HCT116 (cell line): ENCODE measurements at regions not wholly inside any gene's neighbourhood (a gene's known extent, or its start where the extent isn't known, plus 50 kb on each side); places are given as distances from the start of the nearest gene placed in this dataset.

ENCODE experiments used
- ATAC-seq: fragments of 200-7000 bp; cut with Tn5 transposase; 2 replicates; pipeline ENCODE4 v1.9.1; 2020; ENCODE audit warnings: mild to moderate bottlenecking, moderate library complexity
- BruUV-seq: library from RNA; stranded (reverse); fragments of 400-500 nt; replicated peaks from 2 replicates; lab custom pipeline; 2021; lab: Mats Ljungman, UMichigan
- CTCF ChIA-PET: fragments of 300-600 bp; sonication (Branson Sonifier 250); formaldehyde crosslinking; loops from one replicate; lab custom pipeline; 2021; ENCODE audit warnings: antibody characterized with exemption; lab: Charles Lee
- POLR2A ChIA-PET: fragments of 300-600, 350-600 bp; sonication (Branson Sonifier 250); formaldehyde crosslinking; loops from one replicate; lab custom pipeline; 2021; ENCODE audit warnings: antibody characterized with exemption; lab: Charles Lee
- RAD21 ChIA-PET, 2 experiments: fragments of 300-600 bp; sonication (Branson Sonifier 250); formaldehyde crosslinking; loops; one replicate each; lab custom pipeline; 2023; ENCODE audit warnings: low total read pairs in 2 of 2; ENCODE audit not compliant: uncharacterized antibody in 2 of 2, unreplicated experiment in 2 of 2, low non-redundant PET in 1 of 2; lab: Charles Lee
- DNase-seq: peaks from one replicate; pipeline ENCODE4 v3.0.0-alpha.2; 2010; ENCODE audit warnings: low read depth, low spot score
- H2AFZ ChIP-seq: fragments of 200-600 bp; shearing (Covaris generic), sonication (generic); 2 replicates; pipeline ENCODE4 v1.6.1; 2017; ENCODE audit warnings: low read depth, mixed run types, mixed read lengths, antibody characterized with exemption, low read length; ENCODE audit not compliant: poor library complexity, severe bottlenecking
- H3K27ac ChIP-seq: 2 replicates; pipeline ENCODE4 v1.5.1; 2012; ENCODE audit warnings: low read depth, low read length
- H3K27me3 ChIP-seq: fragments of 200-600 bp; sonication (generic); 2 replicates; pipeline ENCODE4 v1.6.1; 2016; ENCODE audit warnings: mixed run types, low read length, mixed read lengths; ENCODE audit not compliant: insufficient read depth
- H3K36me3 ChIP-seq, 2 experiments: fragments of 200-500 bp in 1 of 2; fragments of 200-600 bp in 1 of 2; sonication (Bioruptor generic) in 1 of 2; sonication (generic) in 1 of 2; 2 replicates each; pipeline versions ENCODE4 v1.5.1 to v1.6.1; 2014 to 2016; ENCODE audit warnings: low read length in 2 of 2, inconsistent platforms in 1 of 2, mixed read lengths in 1 of 2, mixed run types in 1 of 2; ENCODE audit not compliant: insufficient read depth in 2 of 2, control insufficient read depth in 1 of 2
- H3K4me1 ChIP-seq, 2 experiments: fragments of 200-600 bp in 1 of 2; sonication (generic) in 1 of 2; 2 replicates each; pipeline versions ENCODE4 v1.5.1 to v1.6.1; 2012 to 2017; ENCODE audit warnings: low read length in 2 of 2, inconsistent platforms in 1 of 2, mild to moderate bottlenecking in 1 of 2, mixed read lengths in 1 of 2, mixed run types in 1 of 2, moderate library complexity in 1 of 2; ENCODE audit not compliant: insufficient read depth in 2 of 2, control insufficient read depth in 1 of 2
- H3K4me2 ChIP-seq: fragments of 200-600 bp; sonication (generic); 2 replicates; pipeline ENCODE4 v1.6.1; 2017; ENCODE audit warnings: mixed run types, low read length, mixed read lengths
- H3K4me3 ChIP-seq, 2 experiments: fragments of 200-600 bp in 1 of 2; sonication (generic) in 1 of 2; replicated peaks in 1 of 2; 2 replicates each; pipeline ENCODE4 v1.5.1; 2011 to 2016; ENCODE audit warnings: low read length in 2 of 2, control low read depth in 1 of 2, low read depth in 1 of 2, mild to moderate bottlenecking in 1 of 2, mixed read lengths in 1 of 2, mixed run types in 1 of 2
- H3K79me2 ChIP-seq: fragments of 200-600 bp; sonication (generic); 2 replicates; pipeline ENCODE4 v1.6.1; 2017; ENCODE audit warnings: mild to moderate bottlenecking, mixed run types, low read length, moderate library complexity, mixed read lengths; ENCODE audit not compliant: insufficient read depth
- H3K9ac ChIP-seq: fragments of 200-600 bp; sonication (generic); 2 replicates; pipeline ENCODE4 v1.6.1; 2016; ENCODE audit warnings: low read length, mixed read lengths
- H3K9me2 ChIP-seq: fragments of 200-600 bp; sonication (generic), shearing (Covaris generic); 2 replicates; pipeline ENCODE4 v1.6.1; 2017; ENCODE audit warnings: mixed run types, mild to moderate bottlenecking, moderate library complexity; ENCODE audit not compliant: insufficient read depth
- H3K9me3 ChIP-seq, 2 experiments: fragments of 200-500 bp in 1 of 2; fragments of 200-600 bp in 1 of 2; sonication (Bioruptor generic) in 1 of 2; sonication (generic) in 1 of 2; 2 replicates each; pipeline ENCODE4 v1.6.1; 2014 to 2017; ENCODE audit warnings: low read length in 2 of 2, mixed read lengths in 2 of 2, inconsistent platforms in 1 of 2, low read depth in 1 of 2, mild to moderate bottlenecking in 1 of 2, mixed run types in 1 of 2, moderate library complexity in 1 of 2; ENCODE audit not compliant: control insufficient read depth in 1 of 2, insufficient read depth in 1 of 2
- H4K20me1 ChIP-seq: fragments of 200-600 bp; sonication (generic), shearing (Covaris generic); 2 replicates; pipeline ENCODE4 v1.6.1; 2017; ENCODE audit warnings: mixed run types, mild to moderate bottlenecking, moderate library complexity; ENCODE audit not compliant: insufficient read depth
- EGR1 ChIP-seq: IDR thresholded peaks from 2 replicates; pipeline ENCODE4 v1.6.1; 2012; ENCODE audit warnings: low read depth
- ELF1 ChIP-seq: IDR thresholded peaks from 2 replicates; pipeline ENCODE4 v1.6.1; 2012; ENCODE audit warnings: low read depth, borderline replicate concordance
- EZH2 ChIP-seq: fragments of 200-600 bp; sonication (generic); IDR thresholded peaks from 2 replicates; pipeline ENCODE4 v1.6.1; 2017; ENCODE audit warnings: antibody characterized with exemption, mixed run types
- EZH2phosphoT487 ChIP-seq: fragments of 200-600 bp; IDR thresholded peaks from 2 replicates; pipeline ENCODE4 v1.6.1; 2018; ENCODE audit warnings: antibody characterized with exemption, borderline replicate concordance
- FOSL1 ChIP-seq: IDR thresholded peaks from 2 replicates; pipeline ENCODE4 v1.6.1; 2012; ENCODE audit warnings: low read depth
- JUND ChIP-seq: IDR thresholded peaks from 2 replicates; pipeline ENCODE4 v1.6.1; 2012
- POLR2A ChIP-seq: IDR thresholded peaks from 2 replicates; pipeline ENCODE4 v1.7.0; 2011; ENCODE audit warnings: borderline replicate concordance; ENCODE audit not compliant: insufficient read depth, insufficient read length; ENCODE audit errors: extremely low read depth
- SP1 ChIP-seq: IDR thresholded peaks from 2 replicates; pipeline ENCODE4 v1.6.1; 2012; ENCODE audit warnings: low read depth
- SRF ChIP-seq: IDR thresholded peaks from 2 replicates; pipeline ENCODE4 v1.6.1; 2012; ENCODE audit warnings: low read depth
- YY1 ChIP-seq: IDR thresholded peaks from 2 replicates; pipeline ENCODE4 v1.6.1; 2011; ENCODE audit warnings: low read length, low read depth, moderate library complexity, mild to moderate bottlenecking; ENCODE audit not compliant: insufficient replicate concordance; ENCODE audit errors: extremely low read depth
- ZNF274 ChIP-seq: fragments of 200-500 bp; sonication (Bioruptor generic); IDR thresholded peaks from 2 replicates; pipeline ENCODE4 v1.6.1; 2014; ENCODE audit warnings: mild to moderate bottlenecking, low read depth, low read length, inconsistent platforms
- intact Hi-C: fragments of 100-400 bp; cut with micrococcal nuclease; formaldehyde crosslinking; loops from 2 replicates; pipeline ENCODE4 v1.10.0; 2022
- TF ChIP-seq, protein P1 (sequence below): IDR thresholded peaks from 2 replicates; pipeline ENCODE4 v1.6.1; 2012; ENCODE audit warnings: low read depth
- TF ChIP-seq, protein P2 (sequence below), 3 experiments: fragments of 200-600 bp in 1 of 3; sonication (generic) in 1 of 3; IDR thresholded peaks in 2 of 3; conservative IDR thresholded peaks in 1 of 3; 2 replicates each; pipeline ENCODE4 v1.5.1; 2012 to 2017; ENCODE audit warnings: low read depth in 2 of 3, low read length in 2 of 3, antibody characterized with exemption in 1 of 3, borderline replicate concordance in 1 of 3, control low read depth in 1 of 3, mild to moderate bottlenecking in 1 of 3, mixed read lengths in 1 of 3, mixed run types in 1 of 3, moderate library complexity in 1 of 3; ENCODE audit not compliant: insufficient read depth in 1 of 3
- TF ChIP-seq, protein P3 (sequence below): IDR thresholded peaks from 2 replicates; pipeline ENCODE4 v1.6.1; 2011; ENCODE audit warnings: mild to moderate bottlenecking, low read length, moderate library complexity; ENCODE audit not compliant: insufficient replicate concordance; ENCODE audit errors: extremely low read depth

DNA sequence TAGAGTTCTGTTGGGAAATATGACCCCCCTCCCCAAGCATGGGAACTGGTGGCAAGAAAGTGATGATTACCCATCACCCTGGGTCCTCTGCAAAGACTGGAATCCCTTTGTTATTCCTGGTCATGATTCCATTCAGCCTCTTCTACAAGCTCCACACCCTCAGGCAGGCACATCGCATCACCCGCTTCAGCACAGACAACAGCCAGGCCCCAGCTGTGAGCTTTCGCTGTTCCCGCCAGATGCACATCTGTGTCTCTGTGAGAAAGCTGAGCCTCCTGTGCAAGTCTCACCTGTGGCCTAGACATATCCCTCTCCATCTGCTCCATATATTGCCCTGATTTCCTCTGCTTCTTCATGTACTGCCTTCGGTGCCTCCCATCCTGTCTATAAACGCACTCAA lies 368.0 kb upstream of the RAB6C start:
- CTCF ChIA-PET, result no interaction called here
- Histone ChIP-seq H3K4me2 (no peak overlapping the region), H3K36me3 (no peaks in the 10 kb centered on the region), H3K9ac (no peak overlapping the region), H3K9me3 (no peaks in the 10 kb centered on the region), H4K20me1 (no peaks in the 10 kb centered on the region), H3K27ac (no peak overlapping the region), H3K9me2 (no peaks in the 10 kb centered on the region), H3K4me3 (no peak overlapping the region), H2AFZ (no peak overlapping the region), H3K4me1 (no peaks in the 10 kb centered on the region), H3K27me3 (peaks cover 28% of the 10 kb centered on the region), H3K79me2 (no peaks in the 10 kb centered on the region)
- ATAC-seq, result no peak
- POLR2A ChIA-PET, result no interaction called here
- no TSS peak for BruUV-seq
- no peak for DNase-seq
- no peak for TF ChIP-seq EZH2phosphoT487
- no peak for TF ChIP-seq JUND
- TF ChIP-seq YY1, result no peak
- RAD21 ChIA-PET, result no interaction called here
- intact Hi-C loops, result no loop called here

DNA sequence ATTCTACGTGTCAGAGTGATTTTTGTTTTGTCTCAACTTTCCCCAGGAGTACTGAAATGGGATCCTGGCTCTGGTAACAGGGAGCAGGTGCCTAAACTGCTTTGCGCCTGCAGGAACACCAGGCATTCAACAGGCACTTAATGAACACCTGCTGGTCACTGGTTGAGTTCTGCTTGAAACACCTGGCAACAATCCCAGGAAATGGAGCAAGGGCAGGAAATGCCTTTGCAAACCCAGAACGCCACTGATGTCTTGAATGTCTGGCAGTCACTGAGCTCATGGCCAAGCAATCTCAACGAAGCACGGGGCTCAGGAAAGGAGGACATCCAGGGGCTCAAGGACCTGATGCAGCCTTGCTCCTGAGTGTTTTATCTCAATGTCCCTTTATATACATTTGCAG lies 360.0 kb upstream of the RAB6C start:
- Histone ChIP-seq H3K27me3 (peaks cover 71% of the 10 kb centered on the region), H3K79me2 (no peaks in the 10 kb centered on the region), H3K36me3 (no peaks in the 10 kb centered on the region), H3K4me1 (no peaks in the 10 kb centered on the region), H4K20me1 (no peaks in the 10 kb centered on the region), H3K9ac (no peak overlapping the region), H3K4me3 (no peak overlapping the region), H3K4me2 (no peak overlapping the region), H3K9me2 (no peaks in the 10 kb centered on the region), H2AFZ (no peak overlapping the region), H3K27ac (no peak overlapping the region), H3K9me3 (no peaks in the 10 kb centered on the region)
- ATAC-seq (no peak), DNase-seq (no peak)
- intact Hi-C loops, result no loop called here
- POLR2A ChIA-PET, result no interaction called here
- CTCF ChIA-PET, result no interaction called here
- BruUV-seq, result no TSS peak
- RAD21 ChIA-PET, result no interaction called here
- TF ChIP-seq EZH2phosphoT487, result no peak
- no peak for TF ChIP-seq ZNF274
- TF ChIP-seq POLR2A, result no peak
- TF ChIP-seq ELF1, result no peak
- no peak for TF ChIP-seq SP1
- no peak for TF ChIP-seq JUND
- no peak for TF ChIP-seq EGR1
- TF ChIP-seq, protein P1, sequence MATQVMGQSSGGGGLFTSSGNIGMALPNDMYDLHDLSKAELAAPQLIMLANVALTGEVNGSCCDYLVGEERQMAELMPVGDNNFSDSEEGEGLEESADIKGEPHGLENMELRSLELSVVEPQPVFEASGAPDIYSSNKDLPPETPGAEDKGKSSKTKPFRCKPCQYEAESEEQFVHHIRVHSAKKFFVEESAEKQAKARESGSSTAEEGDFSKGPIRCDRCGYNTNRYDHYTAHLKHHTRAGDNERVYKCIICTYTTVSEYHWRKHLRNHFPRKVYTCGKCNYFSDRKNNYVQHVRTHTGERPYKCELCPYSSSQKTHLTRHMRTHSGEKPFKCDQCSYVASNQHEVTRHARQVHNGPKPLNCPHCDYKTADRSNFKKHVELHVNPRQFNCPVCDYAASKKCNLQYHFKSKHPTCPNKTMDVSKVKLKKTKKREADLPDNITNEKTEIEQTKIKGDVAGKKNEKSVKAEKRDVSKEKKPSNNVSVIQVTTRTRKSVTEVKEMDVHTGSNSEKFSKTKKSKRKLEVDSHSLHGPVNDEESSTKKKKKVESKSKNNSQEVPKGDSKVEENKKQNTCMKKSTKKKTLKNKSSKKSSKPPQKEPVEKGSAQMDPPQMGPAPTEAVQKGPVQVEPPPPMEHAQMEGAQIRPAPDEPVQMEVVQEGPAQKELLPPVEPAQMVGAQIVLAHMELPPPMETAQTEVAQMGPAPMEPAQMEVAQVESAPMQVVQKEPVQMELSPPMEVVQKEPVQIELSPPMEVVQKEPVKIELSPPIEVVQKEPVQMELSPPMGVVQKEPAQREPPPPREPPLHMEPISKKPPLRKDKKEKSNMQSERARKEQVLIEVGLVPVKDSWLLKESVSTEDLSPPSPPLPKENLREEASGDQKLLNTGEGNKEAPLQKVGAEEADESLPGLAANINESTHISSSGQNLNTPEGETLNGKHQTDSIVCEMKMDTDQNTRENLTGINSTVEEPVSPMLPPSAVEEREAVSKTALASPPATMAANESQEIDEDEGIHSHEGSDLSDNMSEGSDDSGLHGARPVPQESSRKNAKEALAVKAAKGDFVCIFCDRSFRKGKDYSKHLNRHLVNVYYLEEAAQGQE, result no peak
- TF ChIP-seq, protein P2, sequence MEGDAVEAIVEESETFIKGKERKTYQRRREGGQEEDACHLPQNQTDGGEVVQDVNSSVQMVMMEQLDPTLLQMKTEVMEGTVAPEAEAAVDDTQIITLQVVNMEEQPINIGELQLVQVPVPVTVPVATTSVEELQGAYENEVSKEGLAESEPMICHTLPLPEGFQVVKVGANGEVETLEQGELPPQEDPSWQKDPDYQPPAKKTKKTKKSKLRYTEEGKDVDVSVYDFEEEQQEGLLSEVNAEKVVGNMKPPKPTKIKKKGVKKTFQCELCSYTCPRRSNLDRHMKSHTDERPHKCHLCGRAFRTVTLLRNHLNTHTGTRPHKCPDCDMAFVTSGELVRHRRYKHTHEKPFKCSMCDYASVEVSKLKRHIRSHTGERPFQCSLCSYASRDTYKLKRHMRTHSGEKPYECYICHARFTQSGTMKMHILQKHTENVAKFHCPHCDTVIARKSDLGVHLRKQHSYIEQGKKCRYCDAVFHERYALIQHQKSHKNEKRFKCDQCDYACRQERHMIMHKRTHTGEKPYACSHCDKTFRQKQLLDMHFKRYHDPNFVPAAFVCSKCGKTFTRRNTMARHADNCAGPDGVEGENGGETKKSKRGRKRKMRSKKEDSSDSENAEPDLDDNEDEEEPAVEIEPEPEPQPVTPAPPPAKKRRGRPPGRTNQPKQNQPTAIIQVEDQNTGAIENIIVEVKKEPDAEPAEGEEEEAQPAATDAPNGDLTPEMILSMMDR (IDR thresholded peaks at IDR 0.05 in 2 of 3, conservative IDR thresholded peaks at IDR 0.05 in 1 of 3; ENCODE audit: borderline replicate concordance in 1 of 3, insufficient read depth in 1 of 3, low read depth in 2 of 3, low read length in 2 of 3), result no peak
- no peak for TF ChIP-seq SRF
- TF ChIP-seq EZH2, result no peak
- no peak for TF ChIP-seq FOSL1
- TF ChIP-seq, protein P3, sequence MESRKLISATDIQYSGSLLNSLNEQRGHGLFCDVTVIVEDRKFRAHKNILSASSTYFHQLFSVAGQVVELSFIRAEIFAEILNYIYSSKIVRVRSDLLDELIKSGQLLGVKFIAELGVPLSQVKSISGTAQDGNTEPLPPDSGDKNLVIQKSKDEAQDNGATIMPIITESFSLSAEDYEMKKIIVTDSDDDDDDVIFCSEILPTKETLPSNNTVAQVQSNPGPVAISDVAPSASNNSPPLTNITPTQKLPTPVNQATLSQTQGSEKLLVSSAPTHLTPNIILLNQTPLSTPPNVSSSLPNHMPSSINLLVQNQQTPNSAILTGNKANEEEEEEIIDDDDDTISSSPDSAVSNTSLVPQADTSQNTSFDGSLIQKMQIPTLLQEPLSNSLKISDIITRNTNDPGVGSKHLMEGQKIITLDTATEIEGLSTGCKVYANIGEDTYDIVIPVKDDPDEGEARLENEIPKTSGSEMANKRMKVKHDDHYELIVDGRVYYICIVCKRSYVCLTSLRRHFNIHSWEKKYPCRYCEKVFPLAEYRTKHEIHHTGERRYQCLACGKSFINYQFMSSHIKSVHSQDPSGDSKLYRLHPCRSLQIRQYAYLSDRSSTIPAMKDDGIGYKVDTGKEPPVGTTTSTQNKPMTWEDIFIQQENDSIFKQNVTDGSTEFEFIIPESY, result no peak
